ENCODE measurements at regions not wholly inside any gene's neighbourhood (a gene's known extent, or its start where the extent isn't known, plus 50 kb on each side); places are given as distances from the start of the nearest gene placed in this dataset.

DNA sequence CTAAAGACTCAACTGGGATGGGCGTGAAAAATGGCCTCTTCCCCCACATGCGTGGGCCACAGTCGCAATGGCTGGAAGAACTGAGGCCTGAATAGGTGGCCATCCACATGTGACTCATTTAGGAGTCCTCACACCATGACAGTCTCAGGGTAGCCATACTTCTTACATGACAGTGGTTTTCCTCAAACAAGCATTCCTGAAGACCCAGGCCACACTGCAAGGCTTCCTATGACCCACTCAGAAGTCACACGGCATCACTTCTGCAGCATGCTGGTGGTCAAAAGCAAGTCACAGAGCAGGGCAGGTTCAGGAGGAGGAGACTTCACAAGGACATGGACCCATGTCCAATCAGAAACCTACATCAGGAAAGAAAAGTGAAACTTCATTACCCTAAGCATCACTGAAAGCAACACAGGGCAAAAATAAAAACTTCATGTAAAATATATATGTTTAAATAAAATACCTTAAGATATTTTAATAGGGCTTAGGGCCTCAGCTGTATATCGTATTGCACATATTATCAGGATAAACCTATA, 257.1 kb downstream of the OPA1 start:
- intact Hi-C loops (cut with DNase I; ENCODE audit: low total_unique reads) = no loop called here
- no peak for DNase-seq (ENCODE audit: low spot score in 2 of 2)
- no peak overlapping the region for H3K4me3 ChIP-seq (ENCODE audit: low read depth, poor library complexity, severe bottlenecking)
- no peak for TF ChIP-seq POLR2A (IDR thresholded peaks at IDR 0.05)
- no peak for TF ChIP-seq CTCF (IDR thresholded peaks at IDR 0.05)
- WGBS, 2 donors = 86 to 99% methylated on average over 5 of the region's 5 CpGs

DNA sequence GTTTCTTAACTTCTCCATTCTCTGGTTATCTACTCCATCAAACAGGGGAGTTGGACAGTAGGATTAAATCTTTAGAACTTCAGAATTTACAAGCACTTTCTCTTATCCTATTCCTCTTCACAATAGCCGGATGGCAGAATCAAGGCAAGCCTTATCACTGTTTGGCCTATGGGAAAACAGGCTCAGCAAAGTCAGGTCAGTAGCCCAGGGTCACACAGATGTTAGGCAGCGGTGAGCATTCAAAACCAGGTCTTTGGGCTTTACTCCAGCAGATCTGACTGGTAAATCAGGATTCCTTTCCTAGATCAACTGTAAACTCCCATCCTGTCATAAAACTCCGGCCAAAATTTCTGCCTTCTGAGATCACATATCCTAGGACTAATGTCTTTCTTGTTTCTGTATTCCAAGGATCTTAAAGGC, 258.4 kb downstream of the OPA1 start:
- H3K4me3 ChIP-seq (ENCODE audit: low read depth, poor library complexity, severe bottlenecking) = no peak overlapping the region
- no peak for TF ChIP-seq CTCF (IDR thresholded peaks at IDR 0.05)
- TF ChIP-seq POLR2A (IDR thresholded peaks at IDR 0.05) = no peak
- DNase-seq (ENCODE audit: low spot score in 2 of 2) = no peak
- intact Hi-C loops (cut with DNase I; ENCODE audit: low total_unique reads) = no loop called here
- 34 to 51% methylated on average over 3 of the region's 3 CpGs for WGBS, 2 donors

DNA sequence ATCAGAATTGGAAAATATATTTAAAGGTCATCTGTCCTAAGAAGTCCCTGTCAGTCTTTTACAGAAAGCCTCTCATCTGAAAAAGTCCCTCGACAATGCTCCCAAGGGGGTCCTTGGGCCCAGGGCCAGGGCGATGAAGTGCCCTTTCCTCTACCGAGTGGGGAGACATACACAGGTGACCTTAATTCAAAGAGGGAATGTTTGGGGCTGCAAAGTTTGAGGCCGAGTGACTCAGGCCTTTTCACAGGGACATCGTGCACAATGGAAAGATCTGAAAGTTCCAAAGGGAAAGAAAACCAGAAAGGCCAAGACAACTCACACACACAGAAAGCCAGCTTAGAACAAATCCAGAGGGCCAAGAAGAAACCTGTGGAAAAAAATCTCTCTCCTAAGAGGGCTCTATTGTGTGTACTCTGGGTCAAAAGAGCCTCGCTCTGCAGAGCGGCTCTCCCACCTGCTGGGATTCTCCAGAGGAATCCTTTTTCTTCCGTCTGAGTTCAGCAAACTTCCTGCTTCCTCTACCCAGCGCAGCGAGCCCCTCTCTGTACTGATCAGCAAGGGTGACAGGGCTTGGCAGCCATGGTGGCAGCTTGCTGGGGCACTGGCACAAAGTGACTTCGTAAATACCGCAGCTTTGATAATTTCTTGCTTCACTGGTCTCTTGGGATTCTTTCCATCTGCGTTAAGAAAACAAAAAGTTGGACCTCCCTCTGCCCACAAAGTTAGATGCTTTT, 259.1 kb downstream of the OPA1 start:
- WGBS, 2 donors = 52 to 54% methylated on average over 13 of the region's 13 CpGs
- intact Hi-C loops (cut with DNase I; ENCODE audit: low total_unique reads) = no loop called here
- no peak for DNase-seq (ENCODE audit: low spot score in 2 of 2)
- no peak overlapping the region for H3K4me3 ChIP-seq (ENCODE audit: low read depth, poor library complexity, severe bottlenecking)
- no peak for TF ChIP-seq CTCF (IDR thresholded peaks at IDR 0.05)
- TF ChIP-seq POLR2A (IDR thresholded peaks at IDR 0.05) = no peak

DNA sequence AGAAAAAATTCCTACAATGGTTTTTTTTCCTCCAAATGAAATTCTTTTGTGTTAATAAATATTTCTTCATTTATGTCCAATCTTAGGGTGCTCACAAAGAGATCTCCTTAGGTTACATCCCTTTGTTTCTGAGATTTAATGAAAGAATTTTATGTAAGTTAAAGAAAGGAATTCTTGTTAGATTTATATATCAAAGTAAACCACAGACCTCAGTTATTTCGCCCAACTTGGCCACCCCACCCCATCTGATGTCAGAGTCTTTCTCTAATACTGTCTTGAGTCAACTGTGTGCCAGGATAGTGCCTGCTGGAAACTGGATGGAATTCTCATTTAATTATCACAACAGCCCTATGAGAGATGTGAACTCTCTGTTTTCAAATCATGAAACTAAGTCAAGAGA, 259.9 kb downstream of the OPA1 start:
- H3K4me3 ChIP-seq (ENCODE audit: low read depth, poor library complexity, severe bottlenecking) = no peak overlapping the region
- intact Hi-C loops (cut with DNase I; ENCODE audit: low total_unique reads) = no loop called here
- no peak for TF ChIP-seq POLR2A (IDR thresholded peaks at IDR 0.05)
- TF ChIP-seq CTCF (IDR thresholded peaks at IDR 0.05) = no peak
- DNase-seq (ENCODE audit: low spot score in 2 of 2) = no peak
- 58 to 59% methylated on average over 1 of the region's 1 CpG for WGBS, 2 donors

DNA sequence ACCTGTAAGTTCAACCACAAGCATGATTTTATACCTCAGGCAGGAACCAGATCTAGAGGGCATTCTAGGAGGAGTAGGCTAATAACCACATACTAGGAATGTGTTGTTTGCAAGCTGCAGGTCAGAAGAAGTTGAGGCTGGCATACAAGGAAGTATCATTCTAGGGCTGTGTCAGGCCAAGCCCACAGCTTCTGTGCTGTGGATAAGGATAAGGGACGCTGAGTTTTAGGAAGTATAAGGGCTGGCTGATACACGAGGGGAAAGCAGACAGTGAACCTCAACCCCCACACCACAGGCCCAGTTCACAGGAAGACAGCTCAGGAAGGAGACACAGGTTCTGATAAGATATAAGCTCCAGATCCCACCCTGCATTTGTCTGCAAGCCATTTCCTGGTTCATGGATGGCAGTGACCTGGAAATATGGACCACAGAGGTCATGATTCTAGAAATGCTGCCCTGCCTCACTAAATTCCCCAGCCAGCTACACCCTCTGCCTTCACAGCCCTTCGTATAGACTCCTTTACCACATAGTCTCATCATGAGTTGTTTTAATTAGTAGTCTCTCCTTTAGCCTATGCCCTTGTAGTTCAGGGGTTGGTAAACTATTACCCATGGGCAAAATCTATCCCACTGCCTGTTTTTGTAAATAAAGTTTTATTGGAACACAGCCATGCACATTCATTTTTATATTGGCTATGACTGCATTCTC, 260.7 kb downstream of the OPA1 start:
- intact Hi-C loops (cut with DNase I; ENCODE audit: low total_unique reads) = no loop called here
- no peak for TF ChIP-seq CTCF (IDR thresholded peaks at IDR 0.05)
- TF ChIP-seq POLR2A (IDR thresholded peaks at IDR 0.05) = no peak
- DNase-seq (ENCODE audit: low spot score in 2 of 2) = no peak
- WGBS, 2 donors = 72 to 74% methylated on average over 3 of the region's 3 CpGs
- H3K4me3 ChIP-seq (ENCODE audit: low read depth, poor library complexity, severe bottlenecking) = no peak overlapping the region

All from lower leg skin (tissue), 4 donors.